NOMO-1 treated with dmso at 0.1 percent for 144 hours (cell line): ENCODE measurements at regions not wholly inside any gene's neighbourhood (a gene's known extent, or its start where the extent isn't known, plus 50 kb on each side); places are given as distances from the start of the nearest gene placed in this dataset.

ENCODE experiments used
- DNase-seq: peaks from one replicate; lab custom pipeline; 2025; ENCODE audit not compliant: unreplicated experiment; lab: John Stamatoyannopoulos, UW

DNA sequence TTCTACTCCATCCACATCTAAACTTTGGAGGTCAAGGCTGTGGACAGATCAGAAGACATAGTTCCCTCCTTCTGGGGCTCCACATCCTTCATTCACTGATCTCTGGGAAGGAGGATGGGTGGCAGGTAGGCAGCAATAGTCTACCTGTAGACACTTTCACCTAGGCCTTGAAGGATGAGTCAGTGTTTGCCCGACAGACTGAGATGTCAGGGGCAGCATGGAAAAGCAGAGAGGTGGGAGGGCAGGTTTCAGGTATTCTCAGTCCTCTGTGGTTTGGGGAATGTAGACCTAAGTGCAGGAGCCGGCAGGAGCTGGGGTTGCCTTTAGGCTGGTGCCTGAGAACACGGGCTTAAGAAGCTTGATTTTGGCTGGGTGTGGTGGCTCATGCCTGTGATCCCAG lies 171.9 kb upstream of the ZNF267 start:
- no peak for DNase-seq

DNA sequence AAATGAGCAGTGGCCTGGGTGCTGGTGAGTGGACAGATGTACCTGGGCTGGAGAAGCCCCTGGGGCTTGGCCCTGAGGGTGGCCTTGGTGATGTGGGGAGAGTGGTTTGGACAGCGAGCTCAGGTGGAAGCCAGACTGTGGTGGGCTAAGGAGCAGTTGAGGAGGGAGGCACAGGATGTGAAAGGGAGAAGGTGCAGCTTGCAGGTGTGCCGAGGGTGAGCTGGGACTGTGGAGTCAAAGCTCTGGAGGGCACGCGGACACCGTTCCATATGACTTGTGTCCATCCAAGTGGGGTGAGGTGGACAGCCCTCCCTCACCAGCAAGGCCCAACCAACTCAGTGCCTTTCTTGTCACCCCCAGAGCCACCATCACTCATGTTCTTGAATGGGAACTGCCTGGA lies 170.8 kb upstream of the ZNF267 start:
- DNase-seq, result no peak

DNA sequence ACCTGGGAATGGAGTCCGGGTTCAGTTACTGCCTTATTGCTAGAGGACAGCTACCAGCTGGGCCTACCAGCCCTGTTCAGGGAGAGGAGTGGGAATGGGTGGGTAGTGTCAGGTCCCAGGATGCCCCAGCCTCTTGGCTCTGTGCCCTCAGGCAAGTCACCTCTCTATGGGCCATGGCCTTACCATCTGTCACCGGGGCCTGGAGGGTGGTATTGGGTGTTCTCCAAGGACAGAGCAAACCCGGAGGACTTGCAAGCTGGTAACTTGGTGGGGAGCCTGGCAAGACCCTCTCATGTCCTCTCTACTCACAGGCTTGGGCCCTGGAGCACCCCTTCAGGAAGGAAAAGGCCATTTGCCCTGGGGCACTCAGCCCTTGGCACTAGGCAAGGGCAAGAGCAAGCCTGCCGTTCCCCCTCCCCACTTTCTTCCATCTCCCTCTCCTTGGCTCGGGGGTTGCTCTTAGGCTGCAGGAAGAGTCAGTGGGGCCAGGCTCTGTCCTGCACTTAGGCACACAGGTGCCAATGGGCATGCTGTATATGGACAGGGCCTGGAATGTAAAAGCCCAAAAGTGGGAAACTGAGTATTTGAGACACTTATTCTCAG lies 170.0 kb upstream of the ZNF267 start:
- no peak for DNase-seq

DNA sequence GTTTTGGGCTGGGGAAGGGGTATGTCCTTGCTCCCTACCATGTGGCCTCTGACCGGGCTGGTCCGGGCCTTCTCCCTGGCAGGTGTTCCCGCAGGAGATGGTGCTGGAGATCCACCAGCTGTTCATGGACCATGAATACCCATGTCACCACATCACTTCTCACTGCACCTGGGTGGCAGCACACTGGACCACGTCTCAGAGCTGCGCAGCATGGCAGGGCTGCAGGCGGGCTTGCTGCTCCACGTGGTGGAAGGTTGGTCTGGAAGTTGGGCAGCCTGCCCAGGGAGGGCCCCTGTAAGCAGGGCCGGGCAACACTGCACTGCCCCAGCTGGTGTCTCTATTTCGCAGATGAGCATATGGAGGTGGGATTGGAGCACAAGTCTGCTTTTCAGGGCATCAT lies 169.5 kb upstream of the ZNF267 start:
- no peak for DNase-seq

DNA sequence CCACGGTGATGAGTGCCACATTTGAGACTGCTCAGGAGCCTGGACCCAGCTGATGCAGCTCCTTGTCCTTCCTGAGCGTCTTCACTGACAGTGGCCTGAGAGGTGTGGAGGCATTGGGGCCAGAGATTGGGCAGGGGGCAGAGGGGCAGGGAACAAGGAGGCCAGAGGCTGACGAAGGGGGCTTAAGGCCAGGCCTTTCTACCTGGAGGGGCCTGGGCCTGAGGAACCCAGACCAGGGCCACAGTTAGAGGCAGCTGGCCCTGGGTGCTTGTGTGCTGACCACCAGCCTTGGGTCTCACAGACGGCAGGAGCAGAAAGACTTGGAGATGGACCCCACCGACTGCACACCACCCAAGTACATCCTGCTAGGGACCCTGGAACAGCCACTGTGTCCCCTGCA lies 168.2 kb upstream of the ZNF267 start:
- DNase-seq, result no peak

DNA sequence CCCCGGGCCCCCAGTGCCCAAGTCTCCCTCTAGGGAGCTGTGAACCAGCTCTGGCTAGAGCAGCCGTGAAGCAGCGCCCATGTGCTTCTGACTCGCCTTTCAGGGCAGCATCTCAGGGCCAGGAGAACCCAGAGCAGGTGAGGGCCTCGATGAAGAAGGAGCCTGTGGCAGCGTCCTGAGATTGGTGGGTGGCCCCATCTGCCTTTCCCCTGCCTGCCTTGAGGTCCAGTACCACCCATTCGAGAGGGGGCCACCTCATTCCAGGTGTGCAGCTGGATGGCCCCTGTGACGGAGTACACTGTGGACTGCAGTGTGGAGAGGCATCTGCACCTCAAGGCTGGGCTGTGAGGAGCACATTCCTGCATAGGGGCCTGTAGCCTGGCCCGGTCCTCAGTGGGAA lies 167.3 kb upstream of the ZNF267 start:
- DNase-seq, result no peak

DNA sequence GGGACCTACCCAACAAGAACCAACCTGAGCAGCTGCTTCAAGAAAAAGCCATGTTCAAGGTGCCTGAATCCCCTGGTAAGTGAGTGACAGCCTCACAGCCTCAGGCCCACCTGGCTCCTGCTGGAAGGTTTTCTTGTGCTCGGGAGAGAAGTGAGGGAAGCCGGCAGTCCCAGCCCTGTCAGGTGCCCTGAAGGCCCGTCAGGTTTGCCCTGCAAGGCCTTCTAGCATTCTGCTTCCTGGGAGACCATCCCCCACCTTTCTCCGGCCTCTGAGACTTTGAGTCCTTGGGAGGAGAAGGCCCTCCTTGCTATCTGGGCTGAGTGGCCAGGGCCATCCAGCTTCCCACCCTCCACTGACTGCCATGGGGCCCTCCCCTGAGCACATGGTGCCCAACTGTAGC lies 166.7 kb upstream of the ZNF267 start:
- no peak for DNase-seq

DNA sequence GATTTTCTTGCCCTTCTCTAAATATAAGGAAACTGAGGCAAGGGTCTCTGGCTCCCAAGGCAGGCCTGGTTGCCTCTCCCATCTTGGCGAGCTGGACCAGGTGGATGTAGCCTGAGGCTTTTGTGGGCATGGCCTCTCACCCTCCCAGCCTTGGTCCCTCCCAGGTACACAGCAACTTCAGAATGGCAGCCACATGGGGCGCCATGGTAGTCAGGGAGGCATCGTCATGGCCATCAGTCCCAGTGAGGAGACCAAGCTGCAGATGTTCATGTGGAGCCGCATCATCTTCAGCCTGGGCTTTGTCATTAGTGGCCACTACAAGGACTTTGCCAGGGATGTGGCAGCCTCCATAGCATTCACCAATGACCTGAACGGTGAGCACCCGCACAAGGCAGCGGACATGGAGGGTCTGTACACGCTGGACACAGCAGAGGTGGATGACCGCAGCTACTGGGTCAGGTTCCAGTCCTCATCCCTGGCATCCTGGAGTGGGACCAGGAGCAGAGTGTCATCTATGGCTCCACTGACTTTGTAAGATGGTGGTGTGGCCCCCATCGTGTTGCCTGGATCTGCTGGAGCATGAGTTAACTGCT lies 165.8 kb upstream of the ZNF267 start:
- DNase-seq, result no peak

DNA sequence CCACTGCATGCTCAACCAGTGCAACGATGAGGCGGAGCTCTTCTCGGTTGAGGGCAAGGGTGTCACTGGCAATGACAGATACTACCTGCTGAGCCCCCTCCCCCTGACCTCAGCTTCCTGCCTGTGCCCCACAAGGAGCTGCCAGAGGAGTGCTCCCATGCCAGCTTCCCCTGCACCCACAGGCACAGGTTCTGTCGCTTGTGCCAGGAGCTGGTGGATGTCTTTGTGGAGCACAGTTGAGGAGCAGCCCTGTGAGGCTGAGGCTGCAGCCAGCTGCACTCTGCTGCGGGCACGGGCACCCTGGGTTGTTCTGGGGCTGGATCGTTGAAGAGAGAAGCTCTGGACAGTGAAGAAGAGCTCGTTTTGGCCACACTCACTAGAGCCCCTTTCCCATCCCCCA lies 165.3 kb upstream of the ZNF267 start:
- no peak for DNase-seq

DNA sequence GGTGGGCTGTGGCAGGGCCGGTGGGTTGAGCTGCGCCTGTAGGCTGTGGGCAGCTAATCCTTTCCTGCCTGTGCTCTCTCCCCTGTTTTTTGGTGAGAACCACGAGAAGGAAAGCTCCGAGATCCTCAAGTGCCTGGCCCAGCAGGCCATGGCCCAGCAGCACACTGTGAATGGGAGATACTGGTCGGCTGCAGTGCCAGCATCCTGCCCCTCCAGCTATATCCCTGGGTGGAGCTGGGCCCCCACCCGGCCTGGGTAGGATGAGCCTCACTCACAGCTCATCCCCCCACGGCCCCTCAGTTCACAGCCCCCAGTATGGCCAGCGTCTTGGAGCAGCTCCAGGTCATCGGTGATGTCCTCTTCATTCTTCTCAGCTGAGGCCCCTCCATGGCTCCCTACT lies 164.4 kb upstream of the ZNF267 start:
- DNase-seq, result no peak

DNA sequence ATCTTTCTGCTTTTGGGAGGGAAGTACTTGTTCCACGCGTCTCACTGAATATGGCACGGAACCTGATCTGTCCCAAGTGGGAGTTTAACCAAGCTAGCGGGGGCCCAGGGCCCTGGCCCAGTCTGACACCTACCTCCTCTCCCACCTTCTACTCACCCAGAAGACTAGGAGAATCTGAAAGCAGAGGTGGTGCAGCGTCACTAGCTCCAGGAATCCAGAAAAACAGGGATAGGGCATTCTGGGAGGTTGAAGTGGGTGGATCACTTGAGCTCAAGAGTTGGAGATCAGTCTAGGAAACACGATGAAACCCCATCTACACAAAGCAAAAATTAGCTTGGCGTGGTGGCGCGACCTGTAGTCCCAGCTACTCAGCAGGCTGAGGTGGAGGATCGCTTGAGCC lies 163.5 kb upstream of the ZNF267 start:
- DNase-seq, result no peak

DNA sequence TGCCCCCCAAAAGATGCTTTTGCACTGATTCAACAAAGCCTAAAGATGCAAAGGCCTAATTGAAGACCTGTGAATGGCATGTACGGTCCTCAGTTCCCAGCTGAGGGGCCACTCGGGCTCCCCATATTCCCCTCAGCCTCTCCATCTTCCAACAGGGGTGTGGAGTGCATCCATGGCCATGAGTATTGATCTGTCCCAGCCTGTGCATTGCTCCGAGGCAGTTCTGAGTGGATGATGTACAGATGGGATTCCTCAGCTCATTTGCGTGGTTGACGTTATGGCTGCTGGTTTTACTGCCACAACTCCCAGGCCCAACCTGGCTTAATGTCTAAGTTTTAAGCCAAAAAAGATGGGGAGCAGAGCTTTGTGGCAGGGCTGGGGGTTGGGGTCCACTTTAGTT lies 162.7 kb upstream of the ZNF267 start:
- DNase-seq, result no peak

DNA sequence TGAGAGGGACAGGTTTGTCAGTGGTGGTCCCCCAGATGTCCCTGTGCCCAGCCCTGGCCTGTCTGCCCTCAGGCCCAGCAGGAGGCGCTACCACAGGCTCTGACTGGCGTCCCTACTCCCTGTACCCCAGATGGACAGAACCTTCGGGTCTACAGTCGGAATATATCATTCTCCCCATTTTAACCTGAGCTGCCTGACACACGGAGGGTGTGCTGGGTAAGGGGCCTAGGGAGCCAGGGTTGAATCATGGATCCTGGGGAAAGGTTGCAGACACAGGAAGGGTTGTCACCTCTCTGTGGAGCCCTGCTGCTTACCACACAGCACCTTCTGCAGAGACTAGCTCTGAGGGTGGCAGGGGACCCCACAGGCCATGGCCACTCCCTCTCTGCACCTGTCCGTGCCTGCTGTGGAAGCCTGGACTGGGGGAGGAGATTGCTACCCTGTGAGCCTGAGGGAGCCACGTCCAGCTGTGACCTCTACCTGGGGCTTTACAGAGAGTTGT lies 162.2 kb upstream of the ZNF267 start:
- no peak for DNase-seq

DNA sequence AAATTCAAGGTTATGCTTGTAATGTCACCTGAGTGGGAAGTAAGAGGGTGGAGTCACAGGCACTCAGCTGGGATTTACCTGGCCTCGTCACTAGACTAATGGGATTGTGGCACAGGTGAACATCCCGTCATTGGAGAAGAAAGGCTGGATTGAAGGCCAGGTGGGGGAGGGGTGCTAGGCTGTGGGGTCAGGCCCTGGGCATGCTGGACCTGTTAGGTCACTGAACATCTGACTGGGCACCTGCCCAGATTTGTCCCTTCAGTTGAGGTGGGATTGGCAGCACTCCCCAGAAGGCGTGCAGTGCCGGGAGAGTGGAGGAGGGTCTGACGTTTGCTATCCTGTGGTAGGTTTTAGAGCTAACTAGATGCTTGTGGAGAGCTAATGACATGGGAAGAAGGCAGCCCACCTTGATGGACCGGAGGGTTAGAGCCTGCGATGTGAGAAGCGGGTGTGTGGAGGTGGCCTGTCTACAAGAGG lies 161.5 kb upstream of the ZNF267 start:
- DNase-seq, result no peak

DNA sequence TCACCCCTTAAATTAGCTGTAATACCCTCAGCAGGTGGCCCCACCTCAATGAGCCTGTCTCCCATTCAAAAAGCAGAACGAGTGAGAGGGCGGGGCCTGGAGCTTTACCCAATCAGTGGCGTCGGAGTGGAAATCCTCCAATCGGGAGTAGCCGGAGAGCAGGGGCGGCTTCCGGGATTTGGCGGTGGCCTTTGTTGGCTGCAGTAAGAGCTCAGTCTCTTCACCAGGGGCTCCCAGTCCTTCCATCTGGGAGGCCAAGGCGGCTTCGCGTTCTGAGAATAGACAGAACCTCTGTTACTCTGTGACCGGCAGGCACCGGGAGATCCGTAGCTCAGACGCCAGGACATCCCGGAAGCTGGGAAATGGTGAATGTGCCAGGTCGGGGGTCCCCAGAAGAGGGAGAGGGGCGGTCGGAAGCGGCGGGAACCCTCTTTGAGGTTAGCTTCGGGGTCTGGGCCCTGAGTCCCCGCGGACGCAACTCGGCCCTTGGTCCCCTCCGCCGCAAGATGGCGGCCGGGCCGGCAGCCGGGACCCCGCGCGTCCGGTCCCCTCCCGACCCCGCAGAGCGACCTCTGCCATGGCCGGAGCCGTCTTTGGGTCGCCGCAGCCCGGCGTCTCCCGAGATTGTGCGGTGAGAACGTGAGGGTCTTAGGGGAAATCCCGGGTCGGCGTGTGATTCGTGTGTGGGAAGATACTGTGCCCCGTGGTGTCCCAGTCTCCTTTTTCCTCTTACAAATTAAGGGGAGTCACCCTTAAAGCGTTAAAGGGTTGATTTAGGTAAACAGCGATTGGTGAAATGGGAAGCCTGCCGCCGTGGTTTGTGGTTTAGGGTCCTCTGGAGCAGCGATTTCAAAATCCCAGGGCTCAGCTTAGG lies 160.3 kb upstream of the ZNF267 start:
- DNase-seq, result peak; percentile 84

DNA sequence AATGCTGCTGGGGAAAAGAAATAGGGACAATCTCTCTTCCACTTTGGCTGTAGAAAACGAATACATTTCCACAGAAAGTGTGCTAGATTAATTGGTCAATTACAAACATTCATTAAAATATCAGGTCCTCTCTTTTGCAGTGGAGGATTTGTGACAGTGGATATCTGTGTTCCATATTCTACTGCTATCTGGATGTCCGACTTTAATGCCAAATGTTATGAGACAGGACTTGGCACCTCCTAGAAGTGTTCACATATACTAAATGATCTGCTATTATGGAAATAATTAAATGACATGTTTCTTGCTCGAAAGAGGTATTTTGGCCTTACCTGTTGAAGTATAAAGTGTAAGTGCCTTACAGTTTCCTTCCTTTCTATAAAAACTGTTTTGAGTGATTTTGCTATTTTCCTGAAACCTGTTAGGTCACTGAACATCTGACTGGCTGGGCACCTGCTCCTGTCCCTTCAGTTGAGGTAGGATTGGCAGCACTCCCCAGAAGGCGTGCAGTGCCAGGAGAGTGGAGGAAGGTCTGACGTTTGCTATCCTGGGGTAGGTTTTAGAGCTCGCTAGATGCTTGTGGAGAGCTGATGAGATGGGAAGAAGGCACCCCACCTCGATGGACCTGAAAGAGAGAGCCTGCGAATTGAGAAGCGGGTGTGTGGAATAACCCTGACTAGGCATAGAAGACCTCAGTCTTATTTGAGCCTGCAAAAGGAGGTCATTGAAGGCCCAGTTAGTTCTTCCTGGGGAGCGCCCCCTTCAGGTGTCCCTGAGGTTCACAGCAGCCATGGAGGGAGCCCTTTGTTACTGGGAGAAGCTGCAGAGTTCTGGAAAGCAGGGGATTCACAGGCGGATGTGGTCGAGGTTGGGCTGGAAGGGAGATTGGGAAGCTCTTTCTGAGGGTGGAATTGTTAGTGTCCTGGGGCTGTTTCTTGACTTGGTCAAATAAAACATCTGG lies 159.4 kb upstream of the ZNF267 start:
- no peak for DNase-seq

DNA sequence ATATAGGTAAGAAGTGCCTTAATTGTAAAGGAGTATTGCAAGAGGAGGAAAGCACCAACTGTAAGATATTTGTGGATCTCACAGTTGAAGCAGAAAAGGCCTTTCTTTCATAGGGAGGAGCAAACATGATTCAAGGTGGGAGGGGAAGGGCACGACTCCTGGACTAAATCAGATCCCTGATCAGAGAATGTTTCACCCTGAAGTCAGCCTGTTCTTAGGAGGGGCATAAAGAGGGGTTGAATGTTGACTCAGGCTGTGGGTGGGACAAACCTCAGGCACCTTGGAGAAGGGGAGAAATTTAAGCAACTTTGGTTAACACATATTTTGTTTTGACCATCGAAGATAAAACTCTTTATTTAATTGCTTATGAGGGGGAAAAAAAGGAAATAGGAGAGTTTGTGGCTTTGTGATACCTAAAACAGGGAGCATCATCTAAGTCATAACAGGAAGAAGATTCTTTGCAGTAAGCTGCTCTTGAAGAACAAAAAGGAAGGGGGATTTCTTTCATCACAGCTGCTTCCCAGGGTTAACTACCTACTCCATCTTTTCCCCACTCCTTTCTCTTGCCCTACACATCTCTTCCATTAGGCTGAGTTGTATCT lies 158.6 kb upstream of the ZNF267 start:
- no peak for DNase-seq

DNA sequence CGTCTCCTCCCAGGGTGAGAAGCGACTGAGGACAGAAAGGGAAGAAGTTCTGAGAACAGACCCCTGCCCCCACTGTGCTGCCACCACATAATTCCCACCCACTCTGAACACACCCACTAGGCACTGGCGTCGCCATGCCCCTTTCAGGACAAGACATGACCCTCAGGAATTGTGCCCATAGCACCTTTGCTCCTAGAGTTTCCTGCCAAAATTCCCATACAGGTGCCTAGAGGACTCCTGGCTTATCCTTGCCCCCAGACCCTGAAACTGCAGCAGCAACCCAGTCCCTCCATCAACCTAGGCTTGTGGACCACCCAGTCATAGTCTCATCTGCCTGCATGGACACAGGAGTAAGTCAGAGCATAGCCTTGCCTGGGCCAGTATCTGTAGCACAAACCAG lies 157.7 kb upstream of the ZNF267 start:
- no peak for DNase-seq

DNA sequence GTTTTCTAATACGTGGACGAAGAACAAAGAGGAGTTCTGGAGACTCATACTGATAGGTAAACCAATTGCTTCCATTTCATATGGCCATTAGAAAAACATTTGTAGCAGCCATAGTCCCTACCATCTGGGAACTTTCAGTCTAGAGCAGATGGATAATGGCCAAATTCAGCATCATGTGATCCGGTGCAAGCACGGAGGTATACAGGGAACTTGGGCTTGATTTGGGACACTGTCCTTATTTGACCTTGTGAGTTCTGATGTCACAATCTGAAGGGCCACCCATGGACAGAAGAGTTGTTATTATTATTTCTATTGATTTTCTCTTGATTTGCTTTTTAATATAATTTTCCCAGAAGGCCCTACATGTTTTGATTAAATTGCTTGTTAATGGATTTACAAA lies 154.6 kb upstream of the ZNF267 start:
- DNase-seq, result no peak

DNA sequence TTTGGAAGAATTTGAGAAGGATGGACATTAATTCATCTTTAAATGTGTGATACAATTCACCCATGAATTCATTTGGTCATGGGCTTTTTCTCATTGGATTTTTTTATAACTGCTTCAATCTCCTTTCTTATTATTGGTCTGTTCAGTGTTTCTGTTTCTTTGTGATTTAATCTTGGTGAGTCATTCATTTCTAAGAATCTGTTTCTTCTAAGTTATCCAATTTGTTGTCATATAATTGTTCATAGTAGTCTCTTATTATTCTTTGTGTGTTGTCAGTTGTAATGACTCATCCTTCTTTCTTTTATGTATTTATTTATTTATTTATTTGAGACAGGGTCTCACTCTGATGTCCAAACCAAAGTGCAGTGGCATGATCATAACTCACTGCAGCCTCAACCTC lies 146.1 kb upstream of the ZNF267 start:
- DNase-seq, result no peak

DNA sequence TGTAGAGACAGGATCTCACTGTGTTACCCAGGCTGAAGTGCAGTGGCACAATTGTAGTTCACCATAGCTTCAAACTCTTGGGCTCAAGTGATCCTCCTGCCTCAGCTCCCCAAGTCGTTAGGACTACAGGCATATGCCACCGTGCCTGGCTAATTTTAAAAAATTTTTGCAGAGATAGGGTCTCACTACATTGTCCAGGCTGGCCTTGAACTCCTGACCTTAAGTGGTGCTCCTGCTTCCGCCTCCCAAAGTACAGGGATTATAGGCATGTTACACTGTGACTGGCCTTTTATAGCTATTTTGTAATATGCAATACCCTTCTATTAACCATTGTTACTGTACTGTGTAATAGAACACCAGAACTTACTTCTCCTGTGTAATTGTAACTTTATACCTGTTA lies 139.3 kb upstream of the ZNF267 start:
- no peak for DNase-seq
